ENCODE measurements at regions not wholly inside any gene's neighbourhood (a gene's known extent, or its start where the extent isn't known, plus 50 kb on each side); places are given as distances from the start of the nearest gene placed in this dataset.
A peak's percentile ranks its signal among the peaks of the same experiment; 100 is the strongest.

GRCh38 chr22:49650336-49651241 lies 177.1 kb downstream of the BRD1 start:
- DNase-seq (ENCODE audit: low read depth): no peak
- TF ChIP-seq MAX (IDR thresholded peaks at IDR 0.05; ENCODE audit: low read depth, low read length) (no peak), POLR2A (IDR thresholded peaks at IDR 0.05; ENCODE audit: extremely low read depth, insufficient read length) (no peak), CTCF (IDR thresholded peaks at IDR 0.05; ENCODE audit: low read depth, low read length) (no peak), MYC (IDR thresholded peaks at IDR 0.05; ENCODE audit: low read depth, low read length) (no peak)
- H3K4me3 ChIP-seq (ENCODE audit: low read depth, low read length): no peak overlapping the region

GRCh38 chr22:49649166-49650068 lies 178.3 kb downstream of the BRD1 start:
- no peak for TF ChIP-seq POLR2A (IDR thresholded peaks at IDR 0.05; ENCODE audit: extremely low read depth, insufficient read length)
- no peak for TF ChIP-seq CTCF (IDR thresholded peaks at IDR 0.05; ENCODE audit: low read depth, low read length)
- TF ChIP-seq MYC (IDR thresholded peaks at IDR 0.05; ENCODE audit: low read depth, low read length): no peak
- TF ChIP-seq MAX (IDR thresholded peaks at IDR 0.05; ENCODE audit: low read depth, low read length): no peak
- H3K4me3 ChIP-seq (ENCODE audit: low read depth, low read length): no peak overlapping the region
- DNase-seq (ENCODE audit: low read depth): no peak

GRCh38 chr22:49648053-49648452 lies 179.6 kb downstream of the BRD1 start:
- no peak for TF ChIP-seq MAX (IDR thresholded peaks at IDR 0.05; ENCODE audit: low read depth, low read length)
- TF ChIP-seq POLR2A (IDR thresholded peaks at IDR 0.05; ENCODE audit: extremely low read depth, insufficient read length): no peak
- TF ChIP-seq MYC (IDR thresholded peaks at IDR 0.05; ENCODE audit: low read depth, low read length): no peak
- TF ChIP-seq CTCF (IDR thresholded peaks at IDR 0.05; ENCODE audit: low read depth, low read length): no peak
- no peak for DNase-seq (ENCODE audit: low read depth)
- H3K4me3 ChIP-seq (ENCODE audit: low read depth, low read length): no peak overlapping the region

GRCh38 chr22:49647627-49648026 lies 180.0 kb downstream of the BRD1 start:
- TF ChIP-seq CTCF (IDR thresholded peaks at IDR 0.05; ENCODE audit: low read depth, low read length) (peak; percentile 63), MYC (IDR thresholded peaks at IDR 0.05; ENCODE audit: low read depth, low read length) (no peak), MAX (IDR thresholded peaks at IDR 0.05; ENCODE audit: low read depth, low read length) (no peak), POLR2A (IDR thresholded peaks at IDR 0.05; ENCODE audit: extremely low read depth, insufficient read length) (no peak)
- DNase-seq (ENCODE audit: low read depth): peak; percentile 24
- no peak overlapping the region for H3K4me3 ChIP-seq (ENCODE audit: low read depth, low read length)

- H3K4me3 ChIP-seq (ENCODE audit: low read depth, low read length): no peak overlapping the region
- TF ChIP-seq POLR2A (IDR thresholded peaks at IDR 0.05; ENCODE audit: extremely low read depth, insufficient read length) (no peak), MAX (IDR thresholded peaks at IDR 0.05; ENCODE audit: low read depth, low read length) (no peak), MYC (IDR thresholded peaks at IDR 0.05; ENCODE audit: low read depth, low read length) (no peak)
- no peak for DNase-seq (ENCODE audit: low read depth)
Measured at GRCh38 chr22:49646876-49647275, 180.8 kb downstream of the BRD1 start.

All from NB4 (cell line).